RWPE1 (cell line): ENCODE measurements at regions not wholly inside any gene's neighbourhood (a gene's known extent, or its start where the extent isn't known, plus 50 kb on each side); places are given as distances from the start of the nearest gene placed in this dataset.

ENCODE experiments used
- CTCF ChIA-PET: fragments of 350-600 bp; sonication (Branson Sonifier 250); formaldehyde crosslinking; extraction: SDS; loops from one replicate; lab custom pipeline; 2021; lab: Yijun Ruan, JAX
- POLR2A ChIA-PET: fragments of 400-600 bp; formaldehyde crosslinking; extraction: SDS; loops from one replicate; lab custom pipeline; 2020; ENCODE audit warnings: antibody characterized with exemption; ENCODE audit not compliant: low non-redundant PET; lab: Yijun Ruan, JAX
- DNase-seq: peaks from one replicate; pipeline ENCODE4 v3.0.0; 2012; ENCODE audit warnings: low spot score
- H3K27ac ChIP-seq: fragments of 450-650 bp; 2 replicates; pipeline ENCODE4 v1.5.1; 2017
- TF ChIP-seq, protein P1 (sequence below): fragments of 450-650 bp; conservative IDR thresholded peaks from 2 replicates; pipeline ENCODE4 v1.5.1; 2017; ENCODE audit warnings: low read depth, mild to moderate bottlenecking

DNA sequence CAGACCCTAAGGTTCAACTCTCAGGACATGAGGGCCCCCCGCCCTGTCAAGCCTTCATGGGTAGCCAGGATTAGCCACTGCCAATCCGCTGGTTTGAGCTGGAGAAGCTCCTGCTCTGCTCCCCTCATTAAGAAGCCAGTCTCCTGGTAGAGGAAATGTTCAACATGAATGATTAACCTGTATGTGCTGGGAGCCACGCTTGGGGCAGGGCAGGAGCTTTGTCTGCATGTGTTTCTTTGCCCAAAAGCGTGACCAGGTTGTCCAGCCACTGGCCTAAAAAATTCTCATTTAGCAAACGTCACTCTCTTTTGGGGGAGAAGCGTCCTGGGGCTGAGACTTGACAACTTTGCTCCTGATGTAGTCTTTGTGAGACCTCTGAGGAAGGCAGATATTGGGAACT, 96.5 kb downstream of the RRAGC start:
- TF ChIP-seq, protein P1, sequence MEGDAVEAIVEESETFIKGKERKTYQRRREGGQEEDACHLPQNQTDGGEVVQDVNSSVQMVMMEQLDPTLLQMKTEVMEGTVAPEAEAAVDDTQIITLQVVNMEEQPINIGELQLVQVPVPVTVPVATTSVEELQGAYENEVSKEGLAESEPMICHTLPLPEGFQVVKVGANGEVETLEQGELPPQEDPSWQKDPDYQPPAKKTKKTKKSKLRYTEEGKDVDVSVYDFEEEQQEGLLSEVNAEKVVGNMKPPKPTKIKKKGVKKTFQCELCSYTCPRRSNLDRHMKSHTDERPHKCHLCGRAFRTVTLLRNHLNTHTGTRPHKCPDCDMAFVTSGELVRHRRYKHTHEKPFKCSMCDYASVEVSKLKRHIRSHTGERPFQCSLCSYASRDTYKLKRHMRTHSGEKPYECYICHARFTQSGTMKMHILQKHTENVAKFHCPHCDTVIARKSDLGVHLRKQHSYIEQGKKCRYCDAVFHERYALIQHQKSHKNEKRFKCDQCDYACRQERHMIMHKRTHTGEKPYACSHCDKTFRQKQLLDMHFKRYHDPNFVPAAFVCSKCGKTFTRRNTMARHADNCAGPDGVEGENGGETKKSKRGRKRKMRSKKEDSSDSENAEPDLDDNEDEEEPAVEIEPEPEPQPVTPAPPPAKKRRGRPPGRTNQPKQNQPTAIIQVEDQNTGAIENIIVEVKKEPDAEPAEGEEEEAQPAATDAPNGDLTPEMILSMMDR: no peak
- no peak overlapping the region for H3K27ac ChIP-seq
- CTCF ChIA-PET: no interaction called here
- POLR2A ChIA-PET: no interaction called here
- DNase-seq: no peak

DNA sequence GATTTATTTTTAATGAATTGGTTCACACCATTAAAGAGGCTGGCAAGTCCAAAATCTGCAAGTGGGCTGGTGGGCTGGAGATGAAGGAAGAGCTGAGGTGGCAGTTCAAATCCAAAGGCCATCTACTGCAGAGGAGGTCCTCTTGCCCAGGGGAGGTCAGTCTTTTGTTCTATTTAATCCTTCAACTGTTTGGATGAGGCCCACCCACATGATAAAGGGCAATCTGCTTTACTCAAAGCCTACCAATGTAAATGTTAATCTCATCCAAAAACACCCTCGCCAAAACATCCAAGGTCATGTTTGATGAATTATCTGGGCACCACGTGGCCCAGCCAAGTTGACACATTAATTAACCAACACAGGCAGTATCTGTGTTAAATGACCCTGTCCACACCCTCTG, 99.0 kb downstream of the RRAGC start:
- ChIA-PET CTCF (no interaction called here), POLR2A (no interaction called here)
- TF ChIP-seq, protein P1: no peak
- no peak for DNase-seq
- H3K27ac ChIP-seq: no peak overlapping the region

DNA sequence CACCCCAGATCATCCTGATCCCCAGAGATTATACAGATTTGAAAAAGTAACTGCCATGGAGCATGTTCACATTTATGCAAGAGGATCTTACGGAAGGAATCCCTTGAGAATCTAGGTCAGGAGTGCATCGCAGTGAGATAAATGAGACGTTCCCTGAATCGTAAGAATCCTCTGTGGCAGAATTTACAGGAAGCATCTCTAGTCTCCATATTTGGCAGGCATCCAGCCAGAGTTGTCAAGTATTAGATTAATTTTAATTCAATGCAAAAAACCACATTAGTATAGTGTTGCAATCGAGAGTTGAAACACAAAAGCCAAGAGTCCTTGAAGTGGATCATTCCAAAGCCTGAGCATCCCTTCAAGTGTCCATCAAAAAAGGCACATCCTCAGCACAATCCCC, 100.8 kb downstream of the RRAGC start:
- TF ChIP-seq, protein P1: no peak
- no peak overlapping the region for H3K27ac ChIP-seq
- ChIA-PET CTCF (no interaction called here), POLR2A (no interaction called here)
- no peak for DNase-seq

DNA sequence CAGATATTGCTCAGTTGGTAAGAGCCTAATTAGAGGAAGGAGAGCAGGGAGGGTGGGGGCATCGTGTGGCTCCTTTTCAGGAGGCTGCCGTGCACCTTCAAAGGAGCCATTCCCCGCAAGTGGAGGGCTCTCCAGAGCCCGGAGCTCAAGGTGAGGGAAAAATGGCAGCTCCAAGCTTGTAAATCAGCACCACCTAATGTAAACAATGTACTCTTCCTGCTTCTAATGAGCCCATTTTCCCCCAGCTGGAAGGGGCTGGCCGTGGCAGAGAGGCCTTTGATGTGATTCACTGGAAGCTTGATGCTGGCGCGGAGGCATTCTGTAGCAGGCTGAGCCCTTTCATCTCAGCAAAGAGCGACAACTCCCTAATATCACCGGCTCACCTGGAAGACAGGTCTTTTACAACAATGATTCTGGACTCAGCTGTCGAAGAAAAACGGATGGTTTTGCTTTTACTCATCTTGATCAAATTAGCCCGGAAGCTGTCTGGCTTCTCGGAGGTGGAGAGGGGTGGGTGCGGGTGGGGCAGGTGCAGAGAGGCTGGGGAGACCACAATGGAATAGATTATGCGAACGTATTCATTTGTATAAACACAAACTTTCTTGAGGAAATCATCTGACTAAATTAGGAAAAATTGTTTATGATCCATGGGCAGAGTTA, 112.5 kb downstream of the RRAGC start:
- TF ChIP-seq, protein P1: no peak
- no peak overlapping the region for H3K27ac ChIP-seq
- no peak for DNase-seq
- CTCF ChIA-PET: interaction anchor here (0.6 to 0.7 kb wide), 2 partner anchors 665 to 887 kb away, joined by 4 to 6 read pairs; no protein-coding TSS in a partner anchor
- POLR2A ChIA-PET: no interaction called here

DNA sequence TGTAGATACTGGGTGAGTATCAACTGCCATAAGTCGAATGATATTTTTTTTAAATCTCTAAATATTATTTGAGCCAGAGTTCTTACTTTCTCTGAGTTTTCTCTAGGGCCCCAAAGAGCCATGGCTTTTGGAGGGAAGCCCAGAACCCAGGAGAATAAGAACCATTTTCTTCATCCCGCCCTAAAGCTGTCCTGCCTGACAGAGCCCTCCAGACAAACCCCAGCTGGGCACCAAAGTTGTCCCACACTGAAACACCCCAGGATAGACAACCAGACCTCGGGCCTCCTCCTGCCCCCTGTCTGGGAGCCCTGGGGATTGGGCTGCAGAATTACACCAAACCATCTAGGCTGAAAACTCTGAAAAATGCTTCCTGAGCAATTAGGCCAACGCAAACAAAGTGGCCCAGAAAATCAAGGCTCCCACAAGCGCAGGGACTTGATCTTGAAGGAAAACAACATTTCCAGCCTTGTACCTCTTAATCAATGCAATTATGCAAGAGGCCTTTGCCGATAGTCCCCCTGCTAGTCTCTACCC, 113.1 kb downstream of the RRAGC start:
- ChIA-PET POLR2A (no interaction called here), CTCF (interaction anchor here (0.7 kb wide), 1 partner anchor 887 kb away, joined by 4 read pairs; no protein-coding TSS in a partner anchor)

More for the DNA sequence above, 113.1 kb downstream of the RRAGC start:
- H3K27ac ChIP-seq: no peak overlapping the region
- DNase-seq: no peak
- TF ChIP-seq, protein P1: no peak
